Esophagus mucosa (tissue), 1 donor: ENCODE measurements at regions not wholly inside any gene's neighbourhood (a gene's known extent, or its start where the extent isn't known, plus 50 kb on each side); places are given as distances from the start of the nearest gene placed in this dataset.

Source experiments
- ATAC-seq: fragments of 200-7000 bp; cut with Tn5 transposase; one replicate; pipeline ENCODE4 v1.9.1; 2020
- donor health status: DM: yes; HTN: yes; CAD: no.

DNA sequence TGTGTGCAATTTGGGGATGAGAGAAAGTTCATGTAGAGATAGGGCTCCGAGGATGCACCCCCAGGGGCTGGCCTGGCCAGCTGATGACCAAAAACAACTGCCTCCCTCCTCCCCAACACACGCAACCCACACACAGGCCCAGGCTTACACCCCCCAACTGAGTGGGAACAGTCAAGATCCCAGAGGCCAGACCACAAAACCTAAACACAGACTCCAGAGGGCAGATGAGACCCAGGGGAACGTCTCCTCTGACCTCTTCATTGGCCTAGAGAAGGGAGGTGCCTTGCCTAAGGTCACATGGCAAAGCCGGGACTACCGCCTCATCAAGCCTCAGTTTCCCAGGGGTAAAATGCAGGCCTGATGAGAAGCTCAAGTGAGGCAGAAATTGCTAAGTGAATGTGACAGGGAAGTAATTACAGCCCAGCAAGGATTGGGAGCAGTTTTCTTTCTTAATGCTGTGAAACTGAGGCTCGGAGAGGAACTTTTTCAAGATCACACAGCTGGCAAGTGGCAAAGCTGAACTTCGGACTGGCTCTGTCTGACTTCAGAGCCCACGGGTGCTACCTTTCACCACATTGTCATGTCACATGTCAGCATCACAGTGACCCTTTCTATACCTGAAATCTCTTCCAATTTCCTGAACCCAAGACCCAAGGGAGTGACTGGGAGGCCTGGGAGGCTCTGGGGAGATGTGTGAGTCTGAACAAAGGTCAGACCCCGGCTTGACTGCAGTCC, 69.9 kb upstream of the WNT11 start:
- no peak for ATAC-seq

DNA sequence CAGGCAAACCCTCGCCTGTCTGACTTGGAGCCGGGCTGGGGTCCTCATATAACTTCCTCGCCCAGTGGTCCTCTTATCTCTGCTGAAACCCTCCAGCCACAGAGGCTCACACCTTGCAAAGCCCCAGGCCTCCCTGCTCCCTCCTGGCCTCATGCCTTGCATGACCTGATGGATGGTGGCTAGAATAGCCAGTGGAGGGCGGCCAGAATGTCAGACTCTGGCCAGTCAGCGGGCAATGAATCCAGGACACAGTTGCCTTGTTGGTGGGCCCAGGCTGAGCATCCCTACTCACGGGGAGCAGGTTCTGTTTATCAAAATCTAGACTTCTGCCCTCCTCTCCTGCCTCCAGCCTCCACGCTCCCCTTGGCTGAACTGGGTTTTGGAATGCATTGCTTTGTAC, 69.1 kb upstream of the WNT11 start:
- ATAC-seq, result no peak

DNA sequence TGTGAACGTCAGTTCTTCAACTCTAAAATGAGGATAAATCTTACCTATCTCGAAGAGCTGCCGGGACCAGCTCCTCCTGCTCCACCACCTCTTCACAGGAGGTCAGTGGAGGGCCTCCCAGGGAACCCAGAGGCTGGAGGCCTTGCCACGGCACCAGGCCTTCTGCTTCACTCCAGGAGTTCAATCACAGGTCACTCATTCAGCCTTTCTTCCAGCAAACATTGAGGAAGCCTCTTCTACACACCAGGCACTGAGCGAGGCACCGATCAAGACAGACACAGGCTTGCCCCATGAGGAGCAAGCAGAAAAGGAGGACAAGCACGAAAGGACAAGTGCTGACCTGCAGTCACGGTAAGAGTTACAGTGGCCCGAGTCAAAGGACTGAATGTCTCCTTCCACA, 64.8 kb upstream of the WNT11 start:
- peak; percentile 41 for ATAC-seq

DNA sequence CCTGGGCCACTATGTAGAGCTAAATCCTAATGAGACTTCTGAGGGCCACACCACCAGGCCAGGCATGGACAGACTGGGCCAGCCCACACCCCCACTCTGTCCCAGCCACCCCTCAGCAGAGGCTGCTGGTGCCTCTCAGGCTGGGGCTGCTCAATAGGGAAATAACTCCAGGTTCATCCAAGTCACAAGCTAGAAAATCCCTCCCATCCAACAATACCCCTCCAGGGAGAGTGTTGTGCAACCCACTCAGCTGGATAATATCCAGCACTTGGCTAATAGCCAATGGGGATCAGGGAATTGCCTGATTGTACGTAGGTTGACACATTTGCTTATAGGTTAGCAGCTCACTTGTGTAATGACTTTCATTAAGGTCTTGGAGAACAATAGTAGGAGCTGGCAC, 64.1 kb upstream of the WNT11 start:
- peak; percentile 13 for ATAC-seq

DNA sequence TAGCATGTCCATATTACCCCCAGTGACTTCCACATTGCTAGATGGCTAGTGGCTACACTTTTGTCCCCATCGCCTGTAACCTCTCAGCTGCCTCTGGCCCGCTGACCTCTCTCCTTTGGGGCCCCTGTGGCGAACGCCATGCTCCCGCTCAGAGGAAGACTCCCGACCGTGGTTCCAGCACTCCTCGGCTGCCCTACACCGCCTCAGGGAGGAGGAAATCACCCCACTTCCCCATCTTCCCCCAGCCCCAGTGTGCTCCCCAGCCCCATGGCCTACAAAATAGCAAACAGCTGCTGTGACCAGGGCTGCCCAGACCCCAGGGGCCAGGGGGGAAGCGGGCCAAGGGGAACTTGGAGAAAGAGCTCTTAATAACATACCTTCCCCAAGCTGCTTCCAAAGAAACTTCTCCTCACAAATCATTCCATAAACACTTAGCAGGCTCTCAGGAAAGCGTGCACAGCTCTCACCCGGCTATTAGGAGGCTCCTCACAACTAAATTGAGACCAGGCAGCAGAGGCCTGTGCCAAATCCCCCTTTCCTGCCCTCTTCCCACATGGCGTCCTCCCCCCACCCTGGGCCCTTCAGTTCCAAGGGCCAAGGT, 63.5 kb upstream of the WNT11 start:
- no peak for ATAC-seq

DNA sequence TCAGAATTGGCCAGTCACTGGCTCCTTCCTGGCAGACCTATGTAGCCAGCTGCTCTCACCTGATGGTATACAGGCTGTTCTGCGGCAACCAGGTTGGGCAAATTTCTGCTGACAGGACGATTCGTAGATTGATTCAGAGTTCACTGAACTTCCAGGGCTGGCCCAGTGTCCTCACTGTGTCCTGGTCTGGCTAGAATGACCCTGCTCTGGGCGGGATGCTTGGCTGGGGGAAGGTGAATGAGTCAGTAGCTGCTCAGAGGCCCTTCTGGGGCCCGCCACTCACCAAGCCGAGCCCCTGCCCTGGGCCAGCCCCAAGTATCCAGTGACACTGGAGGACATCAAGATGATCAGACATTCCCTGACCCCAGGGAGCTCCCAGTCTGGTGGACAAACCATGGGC, 62.9 kb upstream of the WNT11 start:
- no peak for ATAC-seq

DNA sequence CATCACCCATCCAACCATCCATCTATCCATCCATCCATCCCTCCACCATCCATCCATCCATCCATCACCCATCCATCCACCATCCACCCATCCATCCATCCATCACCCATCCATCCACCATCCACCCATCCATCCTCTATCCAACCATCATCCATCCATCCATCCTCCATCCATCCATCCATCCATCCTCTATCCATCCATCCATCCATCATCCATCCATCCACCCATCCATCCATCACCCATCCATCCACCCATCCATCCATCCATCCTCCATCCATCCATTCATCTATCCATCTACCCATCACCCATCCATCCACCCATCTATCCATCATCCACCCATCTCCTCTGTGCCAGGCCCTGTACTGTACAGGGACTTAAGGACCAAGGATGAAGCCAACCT, 62.2 kb upstream of the WNT11 start:
- no peak for ATAC-seq

DNA sequence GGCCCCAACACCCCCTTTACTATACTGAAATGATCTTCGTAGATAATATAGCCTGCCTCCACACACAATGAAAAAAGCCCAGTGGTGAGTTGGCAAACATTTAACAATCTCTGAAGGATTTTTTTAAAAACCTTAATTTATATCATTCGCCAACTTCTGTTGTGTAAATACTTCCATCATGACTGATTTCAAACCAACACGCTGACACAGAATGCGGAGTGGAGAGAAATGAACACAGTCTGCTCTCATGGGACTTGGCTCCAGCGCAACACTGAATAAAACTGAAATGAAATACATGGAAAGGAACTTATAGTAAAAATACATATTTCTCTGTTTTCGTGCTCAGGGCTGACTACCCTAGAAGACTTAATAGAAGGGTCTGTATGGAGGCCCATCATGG, 61.3 kb upstream of the WNT11 start:
- ATAC-seq, result no peak

DNA sequence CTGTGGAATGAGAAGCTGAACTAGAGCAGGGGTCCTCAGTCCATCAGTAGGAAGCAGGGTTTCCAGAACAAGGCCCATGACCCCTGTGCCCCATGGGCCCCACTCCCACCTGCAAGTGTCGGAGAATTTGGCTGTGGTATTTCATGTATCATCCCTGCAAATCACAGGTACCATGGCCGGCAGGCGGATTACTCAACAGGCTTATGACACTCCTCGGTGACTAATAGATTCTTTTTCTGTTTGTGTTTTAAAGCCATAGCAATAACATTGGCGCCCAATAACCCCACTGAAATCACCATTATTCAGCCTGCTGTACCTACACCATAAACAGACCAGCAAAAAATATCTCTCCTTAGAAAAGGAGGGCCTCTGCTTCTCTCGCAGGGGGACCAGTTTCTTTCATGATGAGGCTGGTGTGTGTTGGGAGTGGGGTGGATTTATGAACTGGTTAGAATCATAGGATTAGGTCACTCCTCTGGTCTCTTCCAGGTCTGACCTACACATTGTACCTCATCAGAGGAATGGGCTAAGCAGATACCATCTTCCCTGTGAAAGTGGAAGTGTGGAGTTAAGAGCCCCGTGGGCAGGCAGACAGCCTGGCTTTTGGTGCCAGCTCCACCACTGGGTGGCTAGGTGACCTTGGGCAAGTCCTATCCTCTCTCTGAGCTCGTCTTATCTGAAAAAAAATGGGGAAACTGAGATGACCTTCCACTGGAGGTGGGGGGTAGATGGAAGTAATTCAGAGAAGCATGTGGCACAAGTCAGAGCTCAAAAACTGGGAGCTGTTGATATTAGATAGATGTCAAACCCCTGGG, 60.2 kb upstream of the WNT11 start:
- ATAC-seq, result peak; percentile 86

DNA sequence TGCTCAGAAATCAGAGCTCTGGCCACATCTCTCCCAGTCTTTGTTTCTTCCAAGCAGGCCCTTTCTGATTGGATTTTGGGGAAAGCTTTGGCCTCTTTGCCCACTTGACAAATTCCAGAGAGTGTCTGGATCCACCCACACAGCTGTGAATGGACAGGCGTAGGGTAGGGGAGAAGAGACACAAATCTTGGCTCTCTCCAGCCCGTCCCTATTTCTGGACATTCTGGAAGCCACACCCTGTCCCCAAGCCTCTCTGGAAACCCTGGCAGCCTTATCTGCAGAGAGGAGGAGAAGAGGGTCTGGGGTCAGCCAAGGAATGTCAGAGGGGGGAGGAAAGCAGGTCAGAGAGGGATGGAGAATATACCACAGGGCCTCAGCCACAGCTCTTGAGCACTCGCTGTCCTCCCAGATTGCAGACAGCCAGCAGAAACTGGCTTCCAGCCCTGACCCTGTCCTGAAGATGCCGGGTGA, 59.5 kb upstream of the WNT11 start:
- no peak for ATAC-seq

DNA sequence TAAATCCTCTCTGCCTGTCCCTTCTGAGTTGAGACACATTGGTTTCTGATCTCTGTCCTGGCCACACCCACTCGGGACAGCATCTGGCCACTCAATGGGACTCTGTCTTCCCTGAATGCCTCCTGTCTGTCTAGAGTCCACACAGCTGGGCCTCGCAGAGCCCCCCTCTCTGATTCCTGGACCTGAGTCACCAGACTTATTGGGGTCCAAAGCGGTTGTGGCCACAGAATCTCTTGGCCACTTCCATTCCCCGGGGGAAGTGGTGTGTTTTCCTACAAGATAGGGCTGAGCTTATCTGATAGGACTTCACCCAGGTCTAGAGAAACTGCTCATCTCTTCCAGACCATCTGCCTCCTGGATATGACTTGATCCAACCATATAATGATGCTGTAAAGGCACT, 57.4 kb upstream of the WNT11 start:
- no peak for ATAC-seq

DNA sequence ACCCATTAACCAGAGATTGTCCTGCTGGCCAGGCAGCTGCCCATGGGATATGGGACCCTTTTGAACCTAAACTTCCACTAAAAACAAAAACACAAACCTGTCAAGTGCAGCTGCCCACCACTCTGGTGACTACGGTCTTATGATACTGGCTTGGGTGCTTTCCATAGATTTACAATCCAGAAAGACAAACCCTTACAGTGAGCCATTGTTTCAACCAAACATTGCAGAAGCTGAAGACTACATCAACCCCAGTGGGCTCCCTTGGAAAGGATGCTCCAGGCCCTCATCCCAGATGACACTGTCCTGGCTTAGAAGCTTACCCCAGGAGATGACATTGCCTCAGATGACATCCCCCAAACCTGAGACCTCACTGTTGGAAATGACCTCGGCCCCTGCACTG, 56.9 kb upstream of the WNT11 start:
- ATAC-seq, result no peak

DNA sequence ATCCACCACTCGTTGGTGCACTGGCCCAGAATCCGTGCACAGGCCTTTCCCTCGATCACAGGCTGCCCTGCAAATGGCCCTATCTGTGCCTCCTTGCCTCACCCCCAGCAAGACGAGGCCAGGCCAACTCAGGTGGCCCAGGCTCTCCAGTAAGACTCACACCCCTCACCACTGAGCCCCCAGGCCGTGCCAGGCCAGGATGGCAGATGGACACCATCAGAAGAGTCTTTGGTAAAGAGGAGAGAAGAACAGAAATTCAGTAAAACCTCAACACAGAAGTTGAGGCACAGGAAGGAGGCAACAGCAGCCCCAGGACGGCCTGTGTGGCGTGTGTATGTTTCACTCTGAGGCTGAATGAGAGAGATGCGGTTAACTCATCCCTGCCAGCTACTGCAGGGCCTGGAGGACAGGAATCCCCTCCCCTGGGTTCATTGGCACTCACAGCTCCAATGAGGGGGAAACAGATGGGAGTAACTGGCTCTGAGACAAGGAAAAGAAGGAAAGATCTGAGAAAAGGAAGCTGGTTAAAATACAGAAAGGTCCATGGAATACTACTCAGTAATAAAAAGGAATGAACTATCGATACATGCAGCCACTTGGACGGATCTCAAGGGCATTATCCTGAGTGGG, 54.1 kb upstream of the WNT11 start:
- ATAC-seq, result no peak

DNA sequence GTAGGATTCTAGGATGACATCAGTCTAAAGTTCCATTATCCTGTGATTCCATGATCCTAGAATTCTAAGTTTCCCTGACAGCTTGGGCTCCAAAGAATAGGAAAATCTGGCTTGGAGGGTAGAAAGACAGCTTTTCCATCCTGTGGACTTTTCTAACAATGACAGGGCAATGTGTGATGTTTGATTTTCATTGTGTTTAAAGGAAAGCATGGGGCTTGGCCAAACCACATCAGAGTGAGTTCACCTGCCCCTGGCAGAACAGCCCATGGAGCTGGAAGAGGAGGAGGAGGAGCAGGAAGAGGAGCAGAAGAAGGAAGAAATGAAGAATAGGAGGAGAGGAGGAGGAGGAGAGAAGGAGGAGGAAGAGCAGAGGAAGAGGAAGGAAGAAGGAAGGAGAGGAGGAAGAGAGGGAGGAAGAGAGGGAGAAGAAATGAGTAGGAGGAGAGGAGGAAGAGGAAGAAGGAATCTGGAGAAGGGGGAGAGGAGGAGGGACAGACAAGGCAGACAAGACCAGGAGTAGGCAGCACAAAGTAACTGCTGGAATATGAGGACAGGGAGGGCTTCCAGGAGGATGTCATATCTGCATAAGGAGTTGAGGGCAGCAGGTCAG, 53.1 kb upstream of the WNT11 start:
- no peak for ATAC-seq

DNA sequence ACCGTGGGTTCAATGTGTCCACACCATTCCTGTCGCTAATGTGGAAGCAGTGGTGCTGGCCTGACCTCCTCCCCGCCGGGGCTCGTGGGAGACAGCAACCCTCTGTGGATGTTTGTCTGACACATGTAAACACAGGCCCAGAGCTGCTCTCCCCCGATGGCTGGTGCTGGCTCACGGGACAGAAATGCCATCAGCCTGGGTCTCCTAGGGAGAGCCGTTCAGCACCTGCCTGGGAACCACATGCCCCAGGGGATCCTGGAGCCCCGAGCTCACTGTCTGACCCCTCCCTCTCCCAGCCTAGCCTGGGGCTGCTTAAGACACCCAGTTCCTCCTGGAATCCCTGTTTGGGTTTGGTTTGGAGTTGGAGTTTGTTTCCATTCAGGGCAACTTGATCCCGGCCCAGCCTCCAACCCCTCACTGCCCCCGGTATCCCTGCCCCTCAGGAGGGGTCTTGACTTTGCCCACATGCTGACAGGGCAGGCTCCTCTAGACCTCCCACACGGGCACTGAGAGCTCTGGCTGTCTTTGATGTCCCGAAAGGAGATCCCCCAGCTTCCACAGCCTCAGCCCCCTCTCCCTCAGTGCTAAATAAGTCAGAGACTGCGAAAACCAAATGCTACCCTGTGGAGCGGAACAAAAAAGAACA, 50.9 kb upstream of the WNT11 start:
- ATAC-seq, result no peak

DNA sequence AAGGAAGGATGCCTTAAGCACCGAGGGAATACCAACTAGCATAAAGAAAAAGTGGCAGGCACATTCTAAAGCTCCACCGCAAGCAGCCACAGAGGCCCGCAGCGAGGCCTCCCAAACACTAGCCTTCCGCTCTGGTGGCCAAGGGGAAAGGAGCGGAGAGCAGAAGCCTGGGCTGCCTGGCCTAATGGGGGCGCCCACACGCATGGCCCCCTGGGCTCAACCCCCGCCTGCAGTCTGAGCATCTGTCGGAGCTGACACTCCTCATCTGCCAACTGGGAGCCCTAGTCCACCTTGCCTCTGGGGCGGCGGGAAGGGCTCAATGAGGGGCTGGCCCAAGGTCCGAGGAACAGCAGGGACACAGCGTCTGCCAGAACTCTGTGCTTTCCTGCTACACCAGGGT, 50.1 kb upstream of the WNT11 start:
- no peak for ATAC-seq
